HG02588 (cell line): ENCODE measurements at regions not wholly inside any gene's neighbourhood (a gene's known extent, or its start where the extent isn't known, plus 50 kb on each side); places are given as distances from the start of the nearest gene placed in this dataset.
"Not testable (repeated sequence)": the region's sequence is repeated elsewhere in the genome, so short reads cannot be mapped to it uniquely, and the experiment has no call there.

ENCODE experiments used
- ATAC-seq: cut with Tn5 transposase; IDR thresholded peaks from one replicate; pipeline ENCODE4 v1.9.1; 2021; ENCODE audit warnings: mild to moderate bottlenecking, moderate library complexity; ENCODE audit not compliant: unreplicated experiment

DNA sequence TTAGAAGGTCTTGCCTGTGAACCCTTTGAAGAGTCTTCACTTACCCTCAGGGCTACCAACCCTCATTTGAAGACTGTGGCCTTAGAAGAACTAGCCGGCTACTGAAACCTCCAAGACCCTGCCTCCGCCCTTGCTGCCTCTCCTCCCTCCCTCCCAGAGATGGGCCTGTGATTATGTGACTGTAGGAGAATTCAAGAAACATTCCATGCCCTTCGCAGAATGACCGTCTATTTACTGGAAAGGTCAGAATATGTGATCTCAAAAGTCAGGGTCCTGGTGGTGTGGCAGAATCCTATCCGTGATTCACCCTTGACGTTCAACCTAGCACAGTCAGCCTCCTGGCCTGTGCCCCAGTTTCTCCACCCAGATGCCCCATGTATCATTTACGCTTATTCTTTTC is 109.6 kb downstream of the CTNND1 start:
- no peak for ATAC-seq

GRCh38 chr11:57873196-57873911 is 111.8 kb downstream of the CTNND1 start:
- no peak for ATAC-seq

DNA sequence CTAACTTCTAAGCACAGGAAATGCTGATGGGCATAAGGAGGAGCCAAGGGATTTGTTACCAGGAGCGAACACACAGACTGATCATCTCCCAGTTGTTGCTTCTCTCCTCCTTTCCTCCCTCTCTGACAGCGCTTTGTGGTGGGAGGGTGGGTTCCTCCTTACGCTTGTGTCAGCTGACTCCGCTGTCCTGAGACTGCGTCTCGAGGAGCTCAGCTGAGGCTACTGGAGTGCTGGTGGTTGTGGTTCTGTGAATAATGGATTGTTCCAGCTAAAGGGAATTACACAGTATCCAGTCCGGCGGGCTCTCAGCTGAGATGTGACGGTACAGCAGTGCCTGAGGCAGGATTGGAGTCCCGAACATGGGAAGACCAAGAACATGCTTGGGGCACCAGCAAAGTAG is 113.4 kb downstream of the CTNND1 start:
- no peak for ATAC-seq

DNA sequence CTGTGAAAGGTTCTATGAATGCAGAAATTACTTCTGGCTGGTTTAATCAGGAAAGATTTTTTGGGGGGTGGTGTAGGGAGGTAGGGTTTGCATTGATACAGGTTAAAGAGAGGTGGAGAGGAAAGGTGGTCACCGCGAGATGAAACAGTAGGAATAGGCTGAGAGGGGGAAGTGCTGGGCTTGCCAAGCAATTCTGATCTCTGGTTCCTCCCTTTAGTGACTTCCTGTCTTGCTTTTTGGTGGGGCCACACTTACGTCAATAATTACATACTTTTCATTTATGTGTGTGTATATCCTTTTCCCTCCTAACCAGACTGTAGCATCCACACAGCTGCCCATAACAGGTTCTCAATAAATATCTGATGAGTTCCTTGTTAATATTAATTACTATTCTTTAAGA is 120.0 kb downstream of the CTNND1 start:
- no peak for ATAC-seq

DNA sequence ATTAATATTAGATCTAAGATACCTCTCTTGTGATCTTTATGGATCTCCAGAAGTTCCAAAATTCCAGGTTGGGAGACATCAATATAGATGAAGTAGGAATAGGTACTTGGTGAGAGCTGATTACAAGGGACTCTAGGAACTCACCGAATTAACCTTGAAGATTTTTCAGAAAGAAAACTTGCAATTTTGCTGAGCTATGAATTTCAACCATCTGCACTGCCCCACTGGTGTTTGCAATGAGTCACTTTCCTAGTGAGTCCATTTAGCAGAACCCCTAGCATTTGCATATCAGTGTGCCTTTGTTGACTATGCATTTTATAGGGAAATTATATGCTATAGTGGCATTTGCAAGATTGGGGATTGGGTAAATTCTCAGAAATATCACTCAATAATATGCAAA is 122.0 kb downstream of the CTNND1 start:
- no peak for ATAC-seq

DNA sequence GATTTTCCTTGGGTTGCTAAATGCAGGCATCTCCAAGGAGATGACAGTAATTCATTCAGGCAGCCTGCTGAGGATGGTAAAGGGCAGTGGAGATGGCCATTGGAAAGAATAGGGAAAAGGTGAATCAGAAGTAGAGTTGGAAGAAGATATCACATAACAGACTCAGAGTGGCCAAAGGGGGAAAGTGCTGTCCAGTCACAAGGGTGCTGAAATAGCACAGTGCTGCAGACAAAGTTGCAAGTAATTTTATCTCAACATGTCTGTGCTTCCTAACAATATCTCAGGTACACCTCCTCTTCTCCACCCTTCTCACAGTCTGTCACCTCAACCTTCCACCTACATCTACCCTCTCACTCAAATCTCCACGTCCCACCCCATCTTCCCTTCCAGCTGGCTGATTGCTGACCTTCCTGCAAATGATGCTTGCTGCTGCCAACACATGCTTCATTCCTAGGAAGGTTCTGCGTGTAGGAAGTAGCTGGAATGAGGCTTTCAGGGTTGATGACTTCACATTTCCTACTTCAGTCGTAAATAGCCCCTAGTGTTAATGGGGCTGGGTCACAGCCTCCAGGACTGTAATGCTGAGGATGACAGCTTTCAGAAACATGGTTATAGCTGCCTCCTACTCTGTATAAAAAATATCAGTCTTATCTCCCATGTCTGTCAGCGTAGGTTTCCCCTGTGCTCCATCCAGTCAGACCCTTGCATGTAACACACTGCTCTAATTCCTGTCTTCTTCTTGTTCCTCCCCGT is 123.9 kb downstream of the CTNND1 start:
- ATAC-seq: no peak

DNA sequence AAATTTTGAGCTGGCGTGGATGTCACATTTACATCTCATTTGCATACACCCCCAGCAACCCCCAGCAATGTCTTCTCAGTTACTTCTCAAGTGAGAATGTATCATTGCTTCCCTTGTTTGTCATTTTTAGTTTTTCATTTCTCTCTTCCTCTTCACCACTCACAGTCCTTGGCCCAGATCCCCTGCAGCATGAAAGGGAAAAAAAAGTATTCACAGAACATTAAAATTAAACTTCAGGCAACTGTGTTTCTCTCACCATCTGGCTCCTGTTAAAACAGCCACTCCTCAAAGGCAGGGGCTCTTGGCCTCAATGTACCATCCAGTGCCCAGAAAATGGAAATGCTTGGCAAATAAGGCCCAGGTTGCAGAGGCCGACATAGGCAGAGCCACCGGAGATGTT is 126.8 kb downstream of the CTNND1 start:
- ATAC-seq: no peak

GRCh38 chr11:57890521-57890920 is 128.9 kb downstream of the CTNND1 start:
- ATAC-seq: no peak

- not testable (repeated sequence) for ATAC-seq
Measured at GRCh38 chr11:57893200-57893599, 130.5 kb upstream of the OR9Q1 start.

GRCh38 chr11:57896361-57897145 is 127.1 kb upstream of the OR9Q1 start:
- ATAC-seq: no peak

DNA sequence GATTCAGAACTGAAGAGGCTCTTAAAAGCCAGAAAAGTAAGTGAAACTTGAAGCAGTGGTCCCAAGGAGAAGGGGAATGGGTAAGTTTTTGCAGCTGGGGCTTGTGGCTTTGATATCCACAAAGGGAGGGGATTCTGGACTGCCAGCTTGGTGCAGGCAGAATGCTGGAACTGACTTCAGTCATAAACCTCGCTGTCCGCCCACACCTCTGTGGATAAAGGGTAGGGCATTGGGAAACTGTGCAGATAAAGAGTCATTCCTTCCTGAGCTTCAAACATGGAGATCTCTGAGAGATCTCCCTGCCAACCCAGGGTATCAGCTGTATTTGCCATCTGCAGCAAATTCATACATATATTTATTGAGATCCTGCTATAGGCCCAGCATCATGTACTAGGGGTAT is 124.3 kb upstream of the OR9Q1 start:
- no peak for ATAC-seq

DNA sequence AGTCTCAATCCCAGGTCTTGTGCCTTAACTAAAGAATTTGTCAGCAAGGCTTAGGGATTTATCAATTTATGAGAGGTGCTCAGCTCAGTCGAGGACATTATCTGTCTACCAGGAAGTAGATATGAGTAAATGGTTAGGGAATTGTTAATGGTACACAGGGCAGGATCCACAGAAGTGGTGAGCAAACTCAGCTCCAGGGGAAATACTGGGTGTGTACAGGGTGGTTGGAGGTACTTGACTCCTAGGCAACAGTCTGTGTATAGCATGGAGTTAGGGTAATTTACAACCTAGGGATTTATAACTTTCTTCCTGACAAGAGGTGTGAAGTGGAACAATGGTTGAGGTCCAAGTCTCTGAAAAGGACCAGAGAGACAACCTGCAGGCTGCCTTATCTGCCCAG is 123.4 kb upstream of the OR9Q1 start:
- no peak for ATAC-seq

DNA sequence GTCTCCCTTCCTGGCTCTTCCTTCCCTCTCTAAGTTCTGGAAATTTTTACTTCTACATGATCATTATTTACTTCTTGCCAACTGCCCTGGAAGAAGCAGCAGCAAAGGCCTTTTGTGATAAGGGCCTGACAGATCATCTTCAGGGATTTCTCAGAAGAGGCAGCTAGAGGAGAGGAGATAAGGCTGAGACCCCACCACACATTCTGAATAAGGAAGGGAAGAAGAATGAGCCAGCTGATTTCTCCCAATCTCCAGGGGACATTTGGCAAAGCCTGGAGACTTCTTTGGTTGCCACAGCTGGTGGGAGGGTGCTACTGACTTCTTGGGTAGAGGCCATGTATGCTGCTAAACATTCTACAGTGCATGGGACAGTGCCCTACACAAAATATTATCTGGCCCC is 122.4 kb upstream of the OR9Q1 start:
- ATAC-seq: no peak

DNA sequence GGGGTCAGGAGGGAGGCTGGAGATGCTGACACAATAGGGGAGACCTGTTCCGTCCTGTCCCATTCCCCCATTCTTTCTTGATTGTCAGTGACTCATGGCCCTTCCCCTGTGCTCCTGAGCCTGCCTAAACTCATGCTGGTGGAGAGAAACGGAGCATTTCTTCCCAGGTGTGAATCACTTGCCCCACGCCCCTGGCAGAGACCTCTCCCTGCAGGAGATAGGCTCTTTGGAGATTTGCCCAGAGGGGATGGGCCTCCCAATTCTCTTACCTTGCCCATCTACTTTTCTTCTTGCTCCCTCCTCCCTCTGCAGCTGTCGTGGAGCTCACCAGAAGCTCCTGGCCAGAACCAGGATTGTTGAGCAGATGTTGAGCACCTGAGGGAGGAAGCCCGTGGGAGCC is 121.9 kb upstream of the OR9Q1 start:
- ATAC-seq: no peak

DNA sequence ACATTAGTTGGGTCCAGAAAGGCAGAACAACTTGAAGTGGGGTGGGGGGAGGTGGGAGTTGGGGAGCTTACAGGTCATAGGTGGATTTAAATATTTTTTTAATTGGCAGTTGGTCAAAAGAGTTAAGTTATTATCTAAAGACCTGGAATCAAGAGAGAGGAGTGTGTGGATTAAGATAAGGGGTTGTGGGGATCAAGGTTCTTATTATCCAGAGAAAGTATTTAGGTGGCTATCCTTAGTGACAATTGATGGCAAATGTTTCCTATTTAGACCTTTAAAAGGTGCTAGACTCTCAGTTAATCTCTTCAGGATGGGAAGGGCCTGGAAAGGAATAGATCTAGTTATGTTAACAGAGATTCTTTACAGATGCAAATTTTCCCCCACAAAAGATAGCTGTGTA is 120.7 kb upstream of the OR9Q1 start:
- no peak for ATAC-seq

GRCh38 chr11:57903441-57904123 is 120.1 kb upstream of the OR9Q1 start:
- peak; percentile 71 for ATAC-seq

- no peak for ATAC-seq
Measured at GRCh38 chr11:57904376-57904775, 119.3 kb upstream of the OR9Q1 start.

- no peak for ATAC-seq
Measured at GRCh38 chr11:57905439-57905838, 118.2 kb upstream of the OR9Q1 start.

- ATAC-seq: not testable (repeated sequence)
Measured at GRCh38 chr11:57908399-57908798, 115.3 kb upstream of the OR9Q1 start.

DNA sequence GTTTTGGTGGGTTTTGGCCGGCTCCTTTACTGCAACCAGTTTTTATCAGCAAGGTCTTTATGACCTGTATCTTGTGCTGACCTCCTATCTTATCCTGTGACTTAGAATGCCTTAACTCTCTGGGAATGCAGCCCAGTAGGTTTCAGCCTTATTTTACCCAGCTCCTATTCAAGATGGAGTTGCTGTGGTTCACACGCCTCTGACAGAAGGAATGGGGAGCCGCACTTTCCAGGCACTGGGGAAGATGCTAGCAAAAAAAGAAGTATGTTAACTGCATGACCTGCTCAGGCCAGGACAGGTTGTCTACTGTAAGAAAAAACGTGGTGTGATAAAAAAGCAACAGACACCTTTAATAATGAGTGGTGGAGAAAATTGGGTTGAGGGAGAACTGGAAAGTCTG is 112.2 kb upstream of the OR9Q1 start:
- ATAC-seq: not testable (repeated sequence)
